GM12892 (cell line): ENCODE measurements at regions not wholly inside any gene's neighbourhood (a gene's known extent, or its start where the extent isn't known, plus 50 kb on each side); places are given as distances from the start of the nearest gene placed in this dataset.

Experiments used
- POLR2A ChIP-seq: IDR thresholded peaks from 2 replicates; pipeline ENCODE4 v1.6.1; 2011; ENCODE audit warnings: low read depth, low read length, control low read depth
- POLR2AphosphoS5 ChIP-seq: IDR thresholded peaks from 2 replicates; pipeline ENCODE4 v1.6.1; 2011; ENCODE audit warnings: low read depth, low read length, control low read depth

GRCh38 chr12:115802767-115803166, 474.7 kb downstream of the MED13L start:
- TF ChIP-seq POLR2AphosphoS5 (no peak), POLR2A (no peak)
